ENCODE measurements at regions not wholly inside any gene's neighbourhood (a gene's known extent, or its start where the extent isn't known, plus 50 kb on each side); places are given as distances from the start of the nearest gene placed in this dataset.

- H3K27ac ChIP-seq = no peak overlapping the region
- TF ChIP-seq CTCF (IDR thresholded peaks at IDR 0.05; ENCODE audit: low read depth, low read length, missing control alignments) = no peak
- H3K36me3 ChIP-seq (replicated peaks) = no peaks in the 10 kb centered on the region
- H3K4me3 ChIP-seq (ENCODE audit: low read depth, low read length) = no peak overlapping the region
- DNase-seq = no peak
- H3K27me3 ChIP-seq (replicated peaks) = no peaks in the 10 kb centered on the region
- in situ Hi-C loops (cut with HindIII; ENCODE audit: low pct_ligation_motif_present, low sequenced_read_pairs) = no loop called here
Measured at GRCh38 chr16:54582631-54583250, 296.2 kb upstream of the IRX3 start.

GRCh38 chr16:54579106-54579728 is 292.6 kb upstream of the IRX3 start:
- no peak overlapping the region for H3K4me3 ChIP-seq (ENCODE audit: low read depth, low read length)
- no peak for TF ChIP-seq CTCF (IDR thresholded peaks at IDR 0.05; ENCODE audit: low read depth, low read length, missing control alignments)
- H3K27ac ChIP-seq = no peak overlapping the region
- peaks cover 2% of the 10 kb centered on the region for H3K27me3 ChIP-seq (replicated peaks)
- DNase-seq = no peak
- H3K36me3 ChIP-seq (replicated peaks) = no peaks in the 10 kb centered on the region
- in situ Hi-C loops (cut with HindIII; ENCODE audit: low pct_ligation_motif_present, low sequenced_read_pairs) = no loop called here

GRCh38 chr16:54577651-54578128 is 291.1 kb upstream of the IRX3 start:
- Histone ChIP-seq H3K36me3 (replicated peaks) (no peaks in the 10 kb centered on the region), H3K27ac (no peak overlapping the region), H3K4me3 (ENCODE audit: low read depth, low read length) (no peak overlapping the region), H3K27me3 (replicated peaks) (peaks cover 2% of the 10 kb centered on the region)
- DNase-seq = no peak
- no peak for TF ChIP-seq CTCF (IDR thresholded peaks at IDR 0.05; ENCODE audit: low read depth, low read length, missing control alignments)
- in situ Hi-C loops (cut with HindIII; ENCODE audit: low pct_ligation_motif_present, low sequenced_read_pairs) = no loop called here

- TF ChIP-seq CTCF (IDR thresholded peaks at IDR 0.05; ENCODE audit: low read depth, low read length, missing control alignments) = no peak
- peaks cover 2% of the 10 kb centered on the region for H3K27me3 ChIP-seq (replicated peaks)
Measured at GRCh38 chr16:54576785-54577184, 290.2 kb upstream of the IRX3 start.

GRCh38 chr16:54568906-54569807 is 282.6 kb upstream of the IRX3 start:
- Histone ChIP-seq H3K27ac (no peak overlapping the region), H3K36me3 (replicated peaks) (no peaks in the 10 kb centered on the region), H3K27me3 (replicated peaks) (no peaks in the 10 kb centered on the region), H3K4me3 (ENCODE audit: low read depth, low read length) (no peak overlapping the region)
- no peak for TF ChIP-seq CTCF (IDR thresholded peaks at IDR 0.05; ENCODE audit: low read depth, low read length, missing control alignments)
- in situ Hi-C loops (cut with HindIII; ENCODE audit: low pct_ligation_motif_present, low sequenced_read_pairs) = no loop called here
- DNase-seq = no peak

More at GRCh38 chr16:54576785-54577184, 290.2 kb upstream of the IRX3 start:
- in situ Hi-C loops (cut with HindIII; ENCODE audit: low pct_ligation_motif_present, low sequenced_read_pairs) = no loop called here
- H3K4me3 ChIP-seq (ENCODE audit: low read depth, low read length) = no peak overlapping the region
- no peaks in the 10 kb centered on the region for H3K36me3 ChIP-seq (replicated peaks)
- no peak for DNase-seq
- no peak overlapping the region for H3K27ac ChIP-seq
